ENCODE measurements at regions not wholly inside any gene's neighbourhood (a gene's known extent, or its start where the extent isn't known, plus 50 kb on each side); places are given as distances from the start of the nearest gene placed in this dataset.

GRCh38 chr7:120041798-120042197 lies 231.2 kb upstream of the KCND2 start:
- no peak for ATAC-seq
- Histone ChIP-seq H3K27ac (no peak overlapping the region), H3K36me3 (no peaks in the 10 kb centered on the region), H3K4me1 (no peaks in the 10 kb centered on the region), H3K4me3 (no peak overlapping the region), H3K27me3 (no peaks in the 10 kb centered on the region), H3K9me3 (peaks cover 0 to 6% (median 0%) of the 10 kb centered on the region in 12 donors)
- DNase-seq: no peak
- TF ChIP-seq POLR2A (IDR thresholded peaks at IDR 0.05): no peak
- no peak for TF ChIP-seq CTCF (IDR thresholded peaks at IDR 0.05)
- intact Hi-C loops (cut with DNase I): no loop called here

- Histone ChIP-seq H3K36me3 (no peaks in the 10 kb centered on the region), H3K4me3 (no peak overlapping the region), H3K27me3 (no peaks in the 10 kb centered on the region), H3K4me1 (no peaks in the 10 kb centered on the region), H3K9me3 (peaks cover 0 to 6% (median 0%) of the 10 kb centered on the region in 12 donors), H3K27ac (no peak overlapping the region)
- DNase-seq (no peak), ATAC-seq (no peak)
- intact Hi-C loops (cut with DNase I): no loop called here
- 37 to 60% (median 47%) methylated on average over 2 of the region's 2 CpGs for WGBS, 4 donors
- TF ChIP-seq POLR2A (IDR thresholded peaks at IDR 0.05): no peak
Observed at GRCh38 chr7:120043250-120043649, 229.7 kb upstream of the KCND2 start.

GRCh38 chr7:120052884-120053382 lies 220.0 kb upstream of the KCND2 start:
- H3K27me3 ChIP-seq: no peaks in the 10 kb centered on the region
- TF ChIP-seq POLR2A (IDR thresholded peaks at IDR 0.05): no peak
- no peak for TF ChIP-seq CTCF (IDR thresholded peaks at IDR 0.05)
- peaks cover 0 to 1% (median 0%) of the 10 kb centered on the region in 12 donors for H3K9me3 ChIP-seq
- 53 to 69% (median 56%) methylated on average over 9 of the region's 9 CpGs for WGBS, 4 donors
- intact Hi-C loops (cut with DNase I): no loop called here
- no peak overlapping the region for H3K4me3 ChIP-seq
- ATAC-seq (peak; percentile 61 to 96 (median 86)), DNase-seq (peak in 1 of 5 donors; percentile 35)
- peak overlapping the region in 7 of 12 donors; percentile 1 to 59 (median 30) for H3K27ac ChIP-seq
- H3K4me1 ChIP-seq: peaks cover 0 to 4% (median 0%) of the 10 kb centered on the region in 12 donors
- H3K36me3 ChIP-seq: no peaks in the 10 kb centered on the region

- TF ChIP-seq CTCF (IDR thresholded peaks at IDR 0.05): no peak
- no peak for TF ChIP-seq POLR2A (IDR thresholded peaks at IDR 0.05)
- Histone ChIP-seq H3K36me3 (no peaks in the 10 kb centered on the region), H3K27ac (peak overlapping the region in 7 of 12 donors; percentile 1 to 59 (median 41)), H3K4me3 (no peak overlapping the region), H3K9me3 (peaks cover 0 to 5% (median 0%) of the 10 kb centered on the region in 12 donors), H3K4me1 (peaks cover 0 to 4% (median 0%) of the 10 kb centered on the region in 12 donors), H3K27me3 (no peaks in the 10 kb centered on the region)
- peak; percentile 64 to 84 (median 72) for ATAC-seq
- 55 to 63% (median 57%) methylated on average over 5 of the region's 5 CpGs for WGBS, 4 donors
- intact Hi-C loops (cut with DNase I): no loop called here
- no peak for DNase-seq
Observed at GRCh38 chr7:120053390-120053961, 219.5 kb upstream of the KCND2 start.

All from heart left ventricle (tissue), 16 donors.